CD4-positive, alpha-beta T cell (primary cell): ENCODE measurements at regions not wholly inside any gene's neighbourhood (a gene's known extent, or its start where the extent isn't known, plus 50 kb on each side); places are given as distances from the start of the nearest gene placed in this dataset.

Experiments used
- ATAC-seq: fragments of 200-7000 bp; cut with Tn5 transposase; one replicate; pipeline ENCODE4 v1.10.0; 2022; ENCODE audit warnings: mild to moderate bottlenecking; ENCODE audit not compliant: poor library complexity
- CTCF ChIA-PET: fragments of 350-600 bp; sonication (Branson Sonifier 250); formaldehyde crosslinking; loops from one replicate; lab custom pipeline; 2021; ENCODE audit warnings: antibody characterized with exemption, inconsistent platforms; lab: Charles Lee
- POLR2A ChIA-PET: fragments of 350-600 bp; sonication (Branson Sonifier 250); formaldehyde crosslinking; loops from one replicate; lab custom pipeline; 2021; ENCODE audit warnings: antibody characterized with exemption, inconsistent platforms; lab: Charles Lee
- DNase-seq, 14 experiments: peaks; one replicate each; pipeline ENCODE4 v3.0.0-alpha.2; 2013 to 2020; ENCODE audit warnings: mixed read lengths in 2 of 14
- H3K27ac ChIP-seq, 2 donors: one replicate each; pipeline versions ENCODE4 v1.5.1 to v1.7.0; 2013; ENCODE audit warnings: low read length in 2 of 2, low read depth in 1 of 2, mild to moderate bottlenecking in 1 of 2
- H3K27me3 ChIP-seq, 2 experiments: 1 replicate in 1 of 2; 2 replicates in 1 of 2; pipeline versions ENCODE4 v1.6.1 to v1.7.0; 2013; ENCODE audit warnings: low read length in 2 of 2, control low read depth in 1 of 2, mild to moderate bottlenecking in 1 of 2, moderate library complexity in 1 of 2; ENCODE audit not compliant: insufficient read depth in 2 of 2, control insufficient read depth in 1 of 2
- H3K36me3 ChIP-seq: one replicate; pipeline ENCODE4 v1.6.1; 2013; ENCODE audit warnings: low read length, control low read depth; ENCODE audit not compliant: insufficient read depth
- H3K4me1 ChIP-seq: one replicate; pipeline ENCODE4 v1.6.1; 2013; ENCODE audit warnings: low read length, control low read depth; ENCODE audit not compliant: insufficient read depth
- H3K4me3 ChIP-seq: one replicate; pipeline ENCODE4 v1.5.1; 2013; ENCODE audit warnings: mild to moderate bottlenecking, low read length, moderate library complexity
- H3K9me3 ChIP-seq, 2 experiments: 1 replicate in 1 of 2; 2 replicates in 1 of 2; pipeline versions ENCODE4 v1.6.1 to v1.7.0; 2013; ENCODE audit warnings: low read length in 2 of 2, mild to moderate bottlenecking in 2 of 2, control low read depth in 1 of 2, moderate library complexity in 1 of 2; ENCODE audit not compliant: control insufficient read depth in 1 of 2, insufficient read depth in 1 of 2
- H3K27ac Mint-ChIP-seq: one replicate; pipeline ENCODE4 v1.8.0; 2020; ENCODE audit warnings: mixed read lengths
- H3K27me3 Mint-ChIP-seq: one replicate; pipeline ENCODE4 v1.8.0; 2021; ENCODE audit warnings: mixed read lengths
- H3K36me3 Mint-ChIP-seq: one replicate; pipeline ENCODE4 v1.8.0; 2021; ENCODE audit warnings: low read depth, mixed read lengths
- H3K4me1 Mint-ChIP-seq: one replicate; pipeline ENCODE4 v1.8.0; 2021; ENCODE audit warnings: low read depth, mixed read lengths
- H3K4me3 Mint-ChIP-seq: one replicate; pipeline ENCODE4 v1.8.0; 2020; ENCODE audit warnings: mild to moderate bottlenecking, mixed read lengths
- H3K9me3 Mint-ChIP-seq: one replicate; pipeline ENCODE4 v1.8.0; 2020; ENCODE audit warnings: mixed read lengths
- intact Hi-C, 2 experiments: fragments of 100-400 bp; cut with DNase I in 1 of 2; cut with micrococcal nuclease in 1 of 2; formaldehyde crosslinking; loops; one replicate each; pipeline versions ENCODE4 v1.15.1 to v1.9.0; 2023 to 2025; cut with DNase I, micrococcal nuclease
- TF ChIP-seq, protein P1 (sequence below): fragments of 200-600 bp; IDR thresholded peaks from one replicate; pipeline ENCODE4 v1.8.0; 2022; ENCODE audit warnings: antibody characterized with exemption, mild to moderate bottlenecking

GRCh38 chr17:13741744-13742143 lies 140.0 kb upstream of the HS3ST3A1 start:
- Histone ChIP-seq H3K4me1 (no peaks in the 10 kb centered on the region), H3K27ac (no peak overlapping the region), H3K36me3 (no peaks in the 10 kb centered on the region), H3K9me3 (no peaks in the 10 kb centered on the region), H3K27me3 (no peaks in the 10 kb centered on the region), H3K4me3 (no peak overlapping the region)
- DNase-seq (no peak), ATAC-seq (no peak)
- Mint-ChIP-seq H3K36me3 (no peaks in the 10 kb centered on the region), H3K27ac (no peak overlapping the region), H3K9me3 (no peaks in the 10 kb centered on the region), H3K4me3 (no peak overlapping the region), H3K4me1 (no peaks in the 10 kb centered on the region), H3K27me3 (peaks cover 5% of the 10 kb centered on the region)
- intact Hi-C loops, result no loop called here
- ChIA-PET POLR2A (no interaction called here), CTCF (interaction anchor here (0.7 kb wide), 1 partner anchor 99 kb away, joined by 3 read pairs; no protein-coding TSS in a partner anchor)
- TF ChIP-seq, protein P1, sequence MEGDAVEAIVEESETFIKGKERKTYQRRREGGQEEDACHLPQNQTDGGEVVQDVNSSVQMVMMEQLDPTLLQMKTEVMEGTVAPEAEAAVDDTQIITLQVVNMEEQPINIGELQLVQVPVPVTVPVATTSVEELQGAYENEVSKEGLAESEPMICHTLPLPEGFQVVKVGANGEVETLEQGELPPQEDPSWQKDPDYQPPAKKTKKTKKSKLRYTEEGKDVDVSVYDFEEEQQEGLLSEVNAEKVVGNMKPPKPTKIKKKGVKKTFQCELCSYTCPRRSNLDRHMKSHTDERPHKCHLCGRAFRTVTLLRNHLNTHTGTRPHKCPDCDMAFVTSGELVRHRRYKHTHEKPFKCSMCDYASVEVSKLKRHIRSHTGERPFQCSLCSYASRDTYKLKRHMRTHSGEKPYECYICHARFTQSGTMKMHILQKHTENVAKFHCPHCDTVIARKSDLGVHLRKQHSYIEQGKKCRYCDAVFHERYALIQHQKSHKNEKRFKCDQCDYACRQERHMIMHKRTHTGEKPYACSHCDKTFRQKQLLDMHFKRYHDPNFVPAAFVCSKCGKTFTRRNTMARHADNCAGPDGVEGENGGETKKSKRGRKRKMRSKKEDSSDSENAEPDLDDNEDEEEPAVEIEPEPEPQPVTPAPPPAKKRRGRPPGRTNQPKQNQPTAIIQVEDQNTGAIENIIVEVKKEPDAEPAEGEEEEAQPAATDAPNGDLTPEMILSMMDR, result no peak

DNA sequence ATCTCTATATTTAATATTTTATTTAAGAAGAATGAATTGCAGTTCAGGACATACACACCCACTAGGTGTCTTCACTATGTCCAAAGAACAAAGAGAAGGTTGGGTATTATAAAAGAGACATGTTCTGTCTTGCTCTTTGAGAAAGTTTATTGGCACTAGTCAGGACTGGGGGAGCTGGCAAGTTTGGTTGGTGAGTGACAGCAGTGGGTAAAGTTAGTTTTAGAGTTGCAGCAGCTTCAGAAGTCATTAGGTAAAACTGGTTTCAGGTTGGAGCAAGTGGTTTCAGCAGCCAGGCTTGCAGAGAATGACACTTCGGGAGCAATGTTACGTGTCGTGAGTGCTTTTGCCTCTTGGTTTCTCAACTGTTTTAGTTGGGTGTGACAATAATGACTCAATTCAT lies 142.2 kb upstream of the HS3ST3A1 start:
- no peaks in the 10 kb centered on the region for H3K36me3 Mint-ChIP-seq
- CTCF ChIA-PET, result interaction anchor here (1.2 kb wide), 1 partner anchor 11 kb away, joined by 3 read pairs; no protein-coding TSS in a partner anchor
- no peaks in the 10 kb centered on the region for H3K4me1 ChIP-seq

GRCh38 chr17:13746404-13746803 lies 144.7 kb upstream of the HS3ST3A1 start:
- Mint-ChIP-seq H3K27me3 (peaks cover 12% of the 10 kb centered on the region), H3K36me3 (no peaks in the 10 kb centered on the region), H3K4me3 (no peak overlapping the region), H3K27ac (no peak overlapping the region), H3K4me1 (no peaks in the 10 kb centered on the region), H3K9me3 (no peaks in the 10 kb centered on the region)
- ChIA-PET POLR2A (no interaction called here), CTCF (no interaction called here)
- Histone ChIP-seq H3K27ac (no peak overlapping the region), H3K4me3 (no peak overlapping the region), H3K27me3 (no peaks in the 10 kb centered on the region), H3K36me3 (no peaks in the 10 kb centered on the region), H3K4me1 (no peaks in the 10 kb centered on the region), H3K9me3 (no peaks in the 10 kb centered on the region)
- intact Hi-C loops, result no loop called here
- TF ChIP-seq, protein P1, result no peak
- DNase-seq (no peak), ATAC-seq (no peak)

More for the DNA sequence above, 142.2 kb upstream of the HS3ST3A1 start:
- POLR2A ChIA-PET, result no interaction called here
- Histone ChIP-seq H3K27ac (no peak overlapping the region), H3K36me3 (no peaks in the 10 kb centered on the region), H3K27me3 (no peaks in the 10 kb centered on the region), H3K4me3 (no peak overlapping the region), H3K9me3 (no peaks in the 10 kb centered on the region)
- Mint-ChIP-seq H3K27ac (no peak overlapping the region), H3K4me3 (no peak overlapping the region), H3K27me3 (peaks cover 8% of the 10 kb centered on the region), H3K9me3 (no peaks in the 10 kb centered on the region), H3K4me1 (no peaks in the 10 kb centered on the region)
- intact Hi-C loops, result no loop called here
- DNase-seq (no peak), ATAC-seq (no peak)
- TF ChIP-seq, protein P1, result no peak
